ENCODE measurements at regions not wholly inside any gene's neighbourhood (a gene's known extent, or its start where the extent isn't known, plus 50 kb on each side); places are given as distances from the start of the nearest gene placed in this dataset.

- DNase-seq, result no peak
- H3K9me3 Mint-ChIP-seq, result no peaks in the 10 kb centered on the region; the same call in 1 of the 2 replicates
- no peak overlapping the region for H3K4me3 Mint-ChIP-seq
- H3K27ac Mint-ChIP-seq, result no peak overlapping the region
- H3K4me1 Mint-ChIP-seq (ENCODE audit: low read depth), result no peaks in the 10 kb centered on the region; the same call in 1 of the 2 replicates
- H3K36me3 Mint-ChIP-seq (ENCODE audit: low read depth), result no peaks in the 10 kb centered on the region; the same call in 1 of the 2 replicates
- no peak for TF ChIP-seq CTCF (IDR thresholded peaks at IDR 0.05)
- no peaks in the 10 kb centered on the region; the same call in 1 of the 2 replicates for H3K27me3 Mint-ChIP-seq (ENCODE audit: insufficient read depth)
Observed at GRCh38 chr11:15630896-15631295, 516.2 kb downstream of the INSC start.

GRCh38 chr11:15635521-15635920 lies 520.8 kb downstream of the INSC start:
- Mint-ChIP-seq H3K4me1 (ENCODE audit: low read depth) (no peaks in the 10 kb centered on the region), H3K9me3 (no peaks in the 10 kb centered on the region; the same call in 1 of the 2 replicates), H3K4me3 (no peak overlapping the region), H3K27me3 (ENCODE audit: insufficient read depth) (no peaks in the 10 kb centered on the region), H3K27ac (no peak overlapping the region), H3K36me3 (ENCODE audit: low read depth) (no peaks in the 10 kb centered on the region)
- no peak for DNase-seq
- TF ChIP-seq CTCF (IDR thresholded peaks at IDR 0.05), result no peak

- no peak overlapping the region for H3K4me3 Mint-ChIP-seq
- no peak for TF ChIP-seq CTCF (IDR thresholded peaks at IDR 0.05)
- DNase-seq, result no peak
- H3K9me3 Mint-ChIP-seq, result no peaks in the 10 kb centered on the region; the same call in 1 of the 2 replicates
- H3K27me3 Mint-ChIP-seq (ENCODE audit: insufficient read depth), result no peaks in the 10 kb centered on the region
- no peak overlapping the region for H3K27ac Mint-ChIP-seq
- no peaks in the 10 kb centered on the region for H3K36me3 Mint-ChIP-seq (ENCODE audit: low read depth)
- H3K4me1 Mint-ChIP-seq (ENCODE audit: low read depth), result no peaks in the 10 kb centered on the region
Observed at GRCh38 chr11:15636521-15637089, 521.9 kb downstream of the INSC start.

- H3K4me3 Mint-ChIP-seq, result no peak overlapping the region
- H3K27ac Mint-ChIP-seq, result no peak overlapping the region
- DNase-seq, result no peak
- TF ChIP-seq CTCF (IDR thresholded peaks at IDR 0.05), result no peak
- H3K36me3 Mint-ChIP-seq (ENCODE audit: low read depth), result no peaks in the 10 kb centered on the region
- H3K27me3 Mint-ChIP-seq (ENCODE audit: insufficient read depth), result peaks cover 2% of the 10 kb centered on the region
- H3K9me3 Mint-ChIP-seq, result no peaks in the 10 kb centered on the region; the same call in 1 of the 2 replicates
- no peaks in the 10 kb centered on the region for H3K4me1 Mint-ChIP-seq (ENCODE audit: low read depth)
Observed at GRCh38 chr11:15638386-15638787, 523.7 kb downstream of the INSC start.

- Mint-ChIP-seq H3K36me3 (ENCODE audit: low read depth) (no peaks in the 10 kb centered on the region), H3K27me3 (ENCODE audit: insufficient read depth) (peaks cover 10% of the 10 kb centered on the region), H3K4me1 (ENCODE audit: low read depth) (no peaks in the 10 kb centered on the region), H3K27ac (no peak overlapping the region), H3K4me3 (no peak overlapping the region), H3K9me3 (no peaks in the 10 kb centered on the region)
- TF ChIP-seq CTCF (IDR thresholded peaks at IDR 0.05), result no peak
- DNase-seq, result no peak
Observed at GRCh38 chr11:15640318-15640717, 525.6 kb downstream of the INSC start.

Data from HFFc6 (cell line).